IPS-NIHi11 (cell line): ENCODE measurements at regions not wholly inside any gene's neighbourhood (a gene's known extent, or its start where the extent isn't known, plus 50 kb on each side); places are given as distances from the start of the nearest gene placed in this dataset.

Source experiments
- DNase-seq: peaks from one replicate; pipeline ENCODE4 v3.0.0; 2012; ENCODE audit warnings: mixed read lengths, low spot score

GRCh38 chr3:17982211-17982880, 239.9 kb upstream of the TBC1D5 start:
- DNase-seq, result no peak

- no peak for DNase-seq
Observed at GRCh38 chr3:17980863-17981262, 238.4 kb upstream of the TBC1D5 start.

GRCh38 chr3:17979911-17980310, 237.5 kb upstream of the TBC1D5 start:
- DNase-seq, result no peak

GRCh38 chr3:17979252-17979651, 236.8 kb upstream of the TBC1D5 start:
- no peak for DNase-seq

- no peak for DNase-seq
Observed at GRCh38 chr3:17974206-17974841, 231.9 kb upstream of the TBC1D5 start.

GRCh38 chr3:17972959-17973906, 230.8 kb upstream of the TBC1D5 start:
- DNase-seq, result no peak

- no peak for DNase-seq
Observed at GRCh38 chr3:17972476-17972875, 230.0 kb upstream of the TBC1D5 start.

GRCh38 chr3:17972030-17972429, 229.6 kb upstream of the TBC1D5 start:
- no peak for DNase-seq

- DNase-seq, result no peak
Observed at GRCh38 chr3:17969985-17970568, 227.6 kb upstream of the TBC1D5 start.

GRCh38 chr3:17969244-17969643, 226.8 kb upstream of the TBC1D5 start:
- DNase-seq, result no peak

- peak; percentile 12 for DNase-seq
Observed at GRCh38 chr3:17967953-17968607, 225.6 kb upstream of the TBC1D5 start.

- DNase-seq, result no peak
Observed at GRCh38 chr3:17967111-17967510, 224.7 kb upstream of the TBC1D5 start.

GRCh38 chr3:17965331-17965730, 222.9 kb upstream of the TBC1D5 start:
- no peak for DNase-seq

- DNase-seq, result no peak
Observed at GRCh38 chr3:17964108-17964507, 221.7 kb upstream of the TBC1D5 start.

- no peak for DNase-seq
Observed at GRCh38 chr3:17955411-17955810, 213.0 kb upstream of the TBC1D5 start.

GRCh38 chr3:17954801-17955200, 212.4 kb upstream of the TBC1D5 start:
- peak; percentile 17 for DNase-seq

GRCh38 chr3:17951241-17951640, 208.8 kb upstream of the TBC1D5 start:
- DNase-seq, result no peak

GRCh38 chr3:17949101-17949500, 206.7 kb upstream of the TBC1D5 start:
- no peak for DNase-seq

- DNase-seq, result no peak
Observed at GRCh38 chr3:17947833-17948232, 205.4 kb upstream of the TBC1D5 start.

- DNase-seq, result no peak
Observed at GRCh38 chr3:17946619-17947018, 204.2 kb upstream of the TBC1D5 start.

- no peak for DNase-seq
Observed at GRCh38 chr3:17945799-17946399, 203.5 kb upstream of the TBC1D5 start.
